Motor neuron (in vitro differentiated cells): ENCODE measurements at regions not wholly inside any gene's neighbourhood (a gene's known extent, or its start where the extent isn't known, plus 50 kb on each side); places are given as distances from the start of the nearest gene placed in this dataset.
"Not testable (repeated sequence)": the region's sequence is repeated elsewhere in the genome, so short reads cannot be mapped to it uniquely, and the experiment has no call there.

Experiments used
- ATAC-seq, 8 experiments: fragments of 200-7000 bp; cut with Tn5 transposase; replicated peaks in 6 of 8; 2 replicates each; pipeline ENCODE4 v1.8.0; 2021; ENCODE audit warnings: mild to moderate bottlenecking in 8 of 8, moderate library complexity in 8 of 8
- H3K27ac ChIP-seq, 2 donors: fragments of 250-450 bp; sonication (Bioruptor Pico); 2 replicates each; pipeline ENCODE4 v1.9.0; 2021; ENCODE audit warnings: antibody characterized with exemption in 2 of 2, mild to moderate bottlenecking in 2 of 2, moderate library complexity in 1 of 2
- H3K4me1 ChIP-seq, 2 donors: fragments of 250-450 bp; sonication (Bioruptor Pico); replicated peaks in 1 of 2; 2 replicates each; pipeline ENCODE4 v1.6.1; 2021; ENCODE audit warnings: antibody characterized with exemption in 2 of 2, mild to moderate bottlenecking in 2 of 2, moderate library complexity in 1 of 2
- H3K4me3 ChIP-seq, 5 donors: fragments of 250-450 bp; sonication (Bioruptor Pico); 2 replicates each; pipeline ENCODE4 v1.9.0; 2021; ENCODE audit warnings: antibody characterized with exemption in 5 of 5, mild to moderate bottlenecking in 5 of 5, moderate library complexity in 4 of 5
- WGBS, 10 experiments: fragments of 450-650 bp; shearing (Covaris generic); methylation state at CpG; one replicate each; pipeline ENCODE4 v1.0.0; 2022; 5-methylcytosine and 5-hydroxymethylcytosine counted together
- in situ Hi-C, 9 experiments: fragments of 400-800 bp; cut with MboI; loops; one replicate each; pipeline ENCODE4 v1.15.0; 2021; ENCODE audit warnings: low sequenced_read_pairs in 9 of 9, low pct_unique_long_range_greater_than_20kb in 2 of 9; ENCODE audit not compliant: unreplicated experiment in 9 of 9

DNA sequence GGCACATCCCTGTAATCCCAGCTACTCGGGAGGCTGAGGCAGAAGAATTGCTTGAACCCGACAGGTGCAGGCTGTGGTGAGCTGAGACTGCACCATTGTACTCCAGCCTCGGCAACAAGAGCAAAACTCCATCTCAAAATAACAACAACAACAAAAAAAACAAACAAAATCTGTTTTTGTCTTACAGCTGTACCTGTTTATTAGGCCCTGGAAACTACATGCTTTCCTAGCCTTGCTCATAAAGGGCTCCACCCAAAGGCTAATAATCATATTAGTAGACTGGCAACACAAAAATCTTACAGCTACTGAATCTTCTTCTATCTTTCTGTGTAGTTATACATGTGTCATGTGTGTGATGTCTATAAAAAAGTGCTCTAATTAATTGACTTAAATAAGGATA is 503.9 kb upstream of the EYS start:
- H3K4me1 ChIP-seq = no peaks in the 10 kb centered on the region
- no peak for ATAC-seq
- H3K4me3 ChIP-seq = no peak overlapping the region
- in situ Hi-C loops = no loop called here
- WGBS, 10 experiments = 7 to 67% (median 32%) methylated on average over 1 to 3 of the region's 3 CpGs; no CpG with 5 or more reads in 4 of the 10 experiments
- H3K27ac ChIP-seq = no peak overlapping the region

- Histone ChIP-seq H3K4me1 (no peaks in the 10 kb centered on the region), H3K4me3 (no peak overlapping the region), H3K27ac (no peak overlapping the region)
- in situ Hi-C loops = no loop called here
- no peak for ATAC-seq
- whole genome bisulfite sequencing, 10 experiments = 0 to 100% (median 90%) methylated on average over 2 of the region's 2 CpGs; no CpG with 5 or more reads in 1 of the 10 experiments
These were observed 493.4 kb upstream of the EYS start for GRCh38 chr6:66200390-66200789.

DNA sequence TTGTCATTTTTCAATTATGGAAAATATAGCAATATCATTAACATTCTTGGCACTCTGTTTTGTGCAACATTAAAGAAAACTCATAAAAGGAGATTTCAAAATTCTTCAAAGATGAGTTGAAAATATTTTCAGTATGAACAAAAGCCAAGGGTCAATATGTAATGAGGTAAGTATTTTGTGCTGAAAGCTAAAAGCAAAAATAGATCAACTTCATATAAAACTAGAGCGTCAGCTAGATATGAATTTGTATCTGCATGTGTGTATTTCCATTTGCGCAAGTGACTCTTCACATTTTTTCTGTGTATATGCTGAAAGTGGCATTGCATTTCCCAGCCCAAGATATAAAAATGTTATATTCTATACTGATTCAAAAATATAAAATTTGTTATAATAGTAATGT is 492.1 kb upstream of the EYS start:
- Histone ChIP-seq H3K4me1 (no peaks in the 10 kb centered on the region), H3K4me3 (no peak overlapping the region), H3K27ac (no peak overlapping the region)
- in situ Hi-C loops = no loop called here
- WGBS, 10 experiments = 0 to 96% (median 80%) methylated on average over 1 to 2 of the region's 2 CpGs; no CpG with 5 or more reads in 1 of the 10 experiments
- no peak for ATAC-seq

DNA sequence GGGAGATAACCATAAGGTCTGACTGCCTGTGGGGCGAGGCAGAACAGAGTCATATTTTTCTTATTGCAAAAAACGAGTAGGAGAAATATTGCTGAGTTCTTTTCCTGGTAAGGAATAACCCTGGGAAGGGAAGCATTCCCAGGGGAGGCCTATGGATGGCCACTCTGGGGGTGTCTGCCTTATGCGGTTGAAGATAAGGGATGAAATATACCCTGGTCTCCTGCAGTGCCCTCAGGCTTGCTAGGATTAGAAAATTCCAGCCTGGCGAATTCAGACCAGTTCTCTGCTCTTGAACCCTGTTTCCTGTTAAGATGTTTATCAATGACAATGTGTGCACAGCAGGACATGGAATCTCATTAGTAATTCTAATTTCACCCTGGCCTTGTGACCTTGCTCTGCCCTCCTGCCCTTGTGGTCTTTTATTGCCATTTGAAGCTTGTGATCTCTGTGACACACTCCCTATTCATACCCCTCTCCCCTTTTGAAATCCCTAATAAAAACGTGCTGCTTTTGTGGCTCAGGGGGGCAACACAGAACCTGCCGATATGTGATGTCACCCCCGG is 491.1 kb upstream of the EYS start:
- Histone ChIP-seq H3K4me1 (no peaks in the 10 kb centered on the region), H3K4me3 (no peak overlapping the region), H3K27ac (no peak overlapping the region)
- ATAC-seq = no peak
- 0 to 80% (median 28%) methylated on average over 1 to 7 of the region's 7 CpGs; no CpG with 5 or more reads in 3 of the 10 experiments for WGBS, 10 experiments
- in situ Hi-C loops = no loop called here

DNA sequence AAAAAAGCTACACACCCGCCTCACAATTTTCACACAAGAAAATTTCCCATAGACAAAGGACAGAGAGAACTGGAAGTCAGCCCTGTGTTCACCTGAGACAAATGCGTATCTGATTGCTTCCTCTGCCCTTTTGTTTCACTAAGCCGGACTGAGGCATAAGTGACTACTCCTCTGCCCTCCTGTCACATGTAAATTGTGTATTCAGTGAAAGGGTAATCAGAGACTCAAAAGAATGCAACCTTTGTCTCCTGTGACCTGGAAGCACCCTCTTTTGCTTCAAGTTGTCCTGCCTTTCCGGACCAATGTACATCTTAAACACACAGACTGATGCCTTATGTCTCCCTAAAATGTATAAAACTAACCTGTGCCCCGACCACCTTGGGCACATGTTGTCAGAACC is 483.8 kb upstream of the EYS start:
- ATAC-seq = peak in 4 of 8 experiments; percentile 38 to 76 (median 66)
- no peak overlapping the region for H3K4me3 ChIP-seq
- WGBS, 10 experiments = 0 to 80% (median 38%) methylated on average over 1 to 5 of the region's 5 CpGs
- peaks cover 0 to 9% of the 10 kb centered on the region in 2 donors for H3K4me1 ChIP-seq
- in situ Hi-C loops = no loop called here
- no peak overlapping the region for H3K27ac ChIP-seq

GRCh38 chr6:66189915-66190314 is 482.9 kb upstream of the EYS start:
- in situ Hi-C loops = no loop called here
- ATAC-seq = no peak
- 11 to 100% (median 83%) methylated on average over 1 to 3 of the region's 3 CpGs; no CpG with 5 or more reads in 1 of the 10 experiments for WGBS, 10 experiments
- H3K4me3 ChIP-seq = no peak overlapping the region
- no peak overlapping the region for H3K27ac ChIP-seq
- peaks cover 0 to 9% of the 10 kb centered on the region in 2 donors for H3K4me1 ChIP-seq

DNA sequence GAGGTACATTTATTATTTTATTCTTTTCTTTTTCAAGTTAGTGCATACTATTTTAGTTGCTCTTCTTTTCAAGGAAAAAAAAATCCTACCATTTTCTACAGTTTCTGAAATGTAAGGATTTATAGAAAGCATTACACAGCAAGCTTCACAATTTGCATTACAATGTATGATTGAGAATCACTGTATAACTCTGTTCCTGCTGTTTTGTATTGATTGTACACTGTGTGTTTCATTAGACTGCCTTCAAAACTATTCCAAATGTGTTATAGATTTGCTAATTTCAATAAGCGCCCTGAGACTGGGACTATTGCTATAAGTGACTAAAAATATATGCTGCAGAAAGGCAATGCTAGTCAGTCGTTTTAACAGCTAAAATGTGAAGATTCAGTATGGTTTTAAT is 479.7 kb upstream of the EYS start:
- no peak overlapping the region for H3K4me3 ChIP-seq
- WGBS, 10 experiments = 13 to 90% (median 58%) methylated on average over 1 to 2 of the region's 2 CpGs
- no peak for ATAC-seq
- H3K4me1 ChIP-seq = peaks cover 0 to 9% of the 10 kb centered on the region in 2 donors
- no peak overlapping the region for H3K27ac ChIP-seq
- in situ Hi-C loops = no loop called here

DNA sequence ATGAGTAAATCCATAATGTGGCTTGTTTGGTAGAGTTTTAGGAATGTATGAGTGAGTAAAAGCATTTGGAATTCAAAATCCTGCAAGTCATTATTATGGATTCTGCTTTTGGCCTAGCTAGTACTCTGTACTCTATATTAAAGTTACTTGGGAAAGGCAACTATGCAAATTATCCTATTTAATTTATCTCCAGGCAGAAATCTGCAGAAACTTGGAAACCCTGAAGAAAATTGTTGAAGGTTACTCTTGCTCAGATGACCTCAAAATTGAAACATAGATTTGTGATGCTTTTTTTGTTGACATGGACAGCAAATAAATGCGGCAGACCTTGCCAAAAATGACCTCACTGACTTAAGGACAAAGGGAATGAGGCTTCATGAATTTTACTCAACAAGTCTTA is 477.1 kb upstream of the EYS start:
- Histone ChIP-seq H3K27ac (no peak overlapping the region), H3K4me1 (no peaks in the 10 kb centered on the region), H3K4me3 (no peak overlapping the region)
- 0 to 100% (median 55%) methylated on average over 1 of the region's 1 CpG; no CpG with 5 or more reads in 2 of the 10 experiments for WGBS, 10 experiments
- in situ Hi-C loops = no loop called here
- ATAC-seq = peak in 1 of 8 experiments; percentile 71

DNA sequence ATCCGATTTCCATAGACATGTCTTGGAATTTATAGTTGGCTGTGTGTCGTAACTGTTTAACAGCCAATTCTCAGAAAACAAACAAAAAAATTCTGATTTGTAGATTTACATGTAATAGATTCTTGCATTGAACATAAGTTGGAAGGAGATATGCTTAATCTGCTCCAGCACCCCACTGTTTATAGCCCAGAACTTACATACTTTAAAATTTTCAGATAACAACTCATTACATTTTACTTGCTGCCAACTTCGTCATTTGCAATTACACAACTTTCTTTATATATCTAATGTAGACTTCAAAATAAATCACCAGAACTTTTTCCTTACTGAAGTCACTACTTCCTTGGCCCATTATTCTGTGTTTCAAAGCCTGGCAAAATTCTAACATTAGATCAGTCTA is 472.3 kb upstream of the EYS start:
- Histone ChIP-seq H3K4me1 (no peaks in the 10 kb centered on the region), H3K4me3 (no peak overlapping the region), H3K27ac (no peak overlapping the region)
- 0 to 100% (median 68%) methylated on average over 1 to 3 of the region's 3 CpGs for WGBS, 10 experiments
- no peak for ATAC-seq
- in situ Hi-C loops = no loop called here

DNA sequence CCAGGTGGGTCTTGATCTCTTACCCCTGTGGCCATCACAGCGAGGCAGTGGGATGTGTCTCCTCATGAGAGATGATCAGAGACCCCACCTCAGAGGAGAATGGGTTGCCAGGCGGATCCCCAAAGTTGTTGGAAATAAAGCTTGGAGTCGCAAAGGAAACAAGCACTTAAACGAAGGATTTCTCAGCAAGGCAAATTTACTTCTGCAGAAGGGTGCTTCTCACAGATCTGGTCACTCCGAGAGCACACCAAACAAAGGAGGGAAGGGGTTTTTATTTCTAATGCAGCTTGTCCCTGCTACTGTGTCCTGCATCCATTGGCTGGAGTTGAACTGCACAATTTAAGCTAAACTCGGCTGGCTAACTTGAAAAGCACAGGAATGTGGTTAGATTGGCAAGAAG is 466.6 kb upstream of the EYS start:
- 0 to 100% (median 41%) methylated on average over 1 to 6 of the region's 6 CpGs; no CpG with 5 or more reads in 2 of the 10 experiments for WGBS, 10 experiments
- in situ Hi-C loops = no loop called here
- Histone ChIP-seq H3K4me3 (no peak overlapping the region), H3K27ac (no peak overlapping the region), H3K4me1 (no peaks in the 10 kb centered on the region)
- ATAC-seq = no peak

DNA sequence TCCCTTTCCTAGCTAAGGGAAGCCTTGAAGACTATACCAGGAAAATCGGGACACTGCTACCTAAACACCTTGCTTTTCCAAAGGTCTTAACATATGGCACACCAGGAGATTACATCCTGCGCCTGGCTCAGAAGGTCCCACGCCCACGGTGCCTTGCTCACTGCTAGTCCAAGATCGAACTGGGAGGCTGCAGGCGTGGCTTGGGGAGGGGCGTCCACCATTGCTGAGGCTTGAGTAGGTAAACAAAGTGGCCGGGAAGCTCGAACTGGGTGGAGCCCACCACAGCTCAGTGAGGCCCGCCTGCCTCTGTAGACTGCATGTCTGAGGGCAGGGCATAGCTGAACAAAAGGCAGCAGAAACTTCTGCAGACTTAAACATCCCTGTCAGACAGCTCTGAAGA is 459.7 kb upstream of the EYS start:
- H3K27ac ChIP-seq, H3K4me3 ChIP-seq, ATAC-seq, H3K4me1 ChIP-seq, in situ Hi-C loops: not testable (repeated sequence)
- 40 to 100% (median 78%) methylated on average over 1 to 8 of the region's 10 CpGs; no CpG with 5 or more reads in 6 of the 10 experiments for WGBS, 10 experiments

GRCh38 chr6:66161546-66162108 is 454.6 kb upstream of the EYS start:
- no peaks in the 10 kb centered on the region for H3K4me1 ChIP-seq
- in situ Hi-C loops = no loop called here
- ATAC-seq = no peak
- H3K4me3 ChIP-seq = no peak overlapping the region
- WGBS, 10 experiments = 14 to 86% (median 57%) methylated on average over 1 of the region's 1 CpG; no CpG with 5 or more reads in 6 of the 10 experiments
- H3K27ac ChIP-seq = no peak overlapping the region

GRCh38 chr6:66159937-66160336 is 452.9 kb upstream of the EYS start:
- 17 to 100% (median 37%) methylated on average over 1 to 2 of the region's 2 CpGs; no CpG with 5 or more reads in 5 of the 10 experiments for WGBS, 10 experiments
- in situ Hi-C loops = no loop called here
- no peak for ATAC-seq
- no peaks in the 10 kb centered on the region for H3K4me1 ChIP-seq
- H3K4me3 ChIP-seq = no peak overlapping the region
- H3K27ac ChIP-seq = no peak overlapping the region

DNA sequence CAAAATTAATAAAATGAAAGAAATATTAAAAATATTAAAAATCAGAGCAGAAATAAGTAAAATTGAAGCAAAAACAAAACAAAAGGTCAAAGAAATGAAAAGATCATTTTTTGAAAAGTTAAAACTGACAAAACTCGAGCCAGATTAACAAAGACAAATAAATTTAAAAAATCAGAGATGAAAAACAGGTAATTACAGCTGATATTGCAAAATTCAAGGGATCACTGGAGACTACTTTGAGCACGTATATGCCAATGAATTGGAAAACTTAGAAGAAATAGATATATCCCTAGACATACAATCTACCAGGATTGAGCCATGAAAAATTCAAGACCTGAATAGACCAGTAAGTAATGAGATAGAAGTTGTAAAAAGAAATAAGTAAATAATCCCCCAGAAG is 446.2 kb upstream of the EYS start:
- Histone ChIP-seq H3K4me1 (no peaks in the 10 kb centered on the region), H3K27ac (no peak overlapping the region), H3K4me3 (no peak overlapping the region)
- in situ Hi-C loops = no loop called here
- WGBS, 10 experiments = 8 to 79% (median 42%) methylated on average over 1 to 2 of the region's 2 CpGs
- ATAC-seq = no peak
